Activated CD8-positive, alpha-beta memory T cell treated with anti-CD3 and anti-CD28 coated beads for 36 hours (primary cell): ENCODE measurements at regions not wholly inside any gene's neighbourhood (a gene's known extent, or its start where the extent isn't known, plus 50 kb on each side); places are given as distances from the start of the nearest gene placed in this dataset.
"Not testable (repeated sequence)": the region's sequence is repeated elsewhere in the genome, so short reads cannot be mapped to it uniquely, and the experiment has no call there.

Experiments used
- CTCF ChIA-PET: fragments of 350-600 bp; sonication (Branson Sonifier 250); formaldehyde crosslinking; loops from one replicate; lab custom pipeline; 2021; ENCODE audit warnings: antibody characterized with exemption; lab: Charles Lee
- POLR2A ChIA-PET: fragments of 350-600 bp; sonication (Branson Sonifier 250); formaldehyde crosslinking; loops from one replicate; lab custom pipeline; 2021; ENCODE audit warnings: antibody characterized with exemption; lab: Charles Lee

DNA sequence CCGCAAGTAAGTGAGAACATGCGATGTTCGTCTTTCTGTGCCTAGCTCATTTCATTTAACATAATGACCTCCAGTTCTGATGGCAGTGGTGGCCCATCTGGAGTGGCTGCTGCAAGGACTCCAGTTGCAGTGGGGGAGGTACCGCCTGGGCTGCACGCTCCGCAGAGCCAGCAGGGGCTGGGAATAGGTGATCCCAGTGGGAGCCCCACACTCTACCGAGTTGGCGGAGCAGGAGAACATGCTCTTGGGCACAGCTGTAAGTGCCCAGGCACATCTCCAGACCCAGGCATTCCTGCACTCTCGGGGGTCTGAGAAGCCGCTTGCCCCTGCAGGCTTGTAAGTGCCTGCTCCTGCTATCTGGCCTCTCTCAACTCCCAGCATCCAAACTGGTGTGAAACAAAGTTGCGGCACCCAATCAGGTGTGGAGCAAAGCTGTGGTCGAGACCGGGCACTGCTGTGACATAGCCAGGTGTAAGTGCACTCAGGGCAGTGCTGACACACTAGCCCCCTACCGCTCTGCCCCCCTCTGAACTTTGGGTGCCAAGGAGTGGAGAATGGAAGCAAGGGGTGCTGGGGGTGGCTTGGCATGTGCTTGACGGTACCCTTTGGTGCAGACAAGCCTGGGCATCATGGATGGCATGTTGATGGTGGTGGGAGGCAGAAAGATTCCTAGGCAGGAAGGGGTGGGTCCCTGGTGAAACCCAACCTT lies 130.2 kb downstream of the HTR1B start:
- POLR2A ChIA-PET, result no interaction called here

DNA sequence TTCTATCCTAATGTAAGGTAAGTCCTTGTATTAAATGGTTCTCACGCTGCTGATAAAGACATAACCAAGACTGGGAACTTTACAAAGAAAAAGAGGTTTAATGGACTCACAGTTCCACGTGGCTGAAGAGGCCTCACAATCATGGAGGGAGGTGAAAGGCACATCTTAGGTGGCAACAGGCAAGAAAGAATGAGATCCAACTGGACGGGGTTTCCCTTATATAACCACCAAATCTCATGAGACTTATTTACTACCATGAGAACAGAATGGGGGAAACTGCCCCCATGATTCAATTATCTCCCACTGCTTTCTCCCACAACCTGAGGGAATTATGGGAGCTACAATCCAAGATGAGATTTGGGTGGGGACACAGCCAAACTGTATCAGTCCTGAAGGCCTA lies 136.6 kb downstream of the HTR1B start:
- ChIA-PET CTCF (no interaction called here), POLR2A (no interaction called here)

More for the DNA sequence above, 130.2 kb downstream of the HTR1B start:
- CTCF ChIA-PET, result no interaction called here

DNA sequence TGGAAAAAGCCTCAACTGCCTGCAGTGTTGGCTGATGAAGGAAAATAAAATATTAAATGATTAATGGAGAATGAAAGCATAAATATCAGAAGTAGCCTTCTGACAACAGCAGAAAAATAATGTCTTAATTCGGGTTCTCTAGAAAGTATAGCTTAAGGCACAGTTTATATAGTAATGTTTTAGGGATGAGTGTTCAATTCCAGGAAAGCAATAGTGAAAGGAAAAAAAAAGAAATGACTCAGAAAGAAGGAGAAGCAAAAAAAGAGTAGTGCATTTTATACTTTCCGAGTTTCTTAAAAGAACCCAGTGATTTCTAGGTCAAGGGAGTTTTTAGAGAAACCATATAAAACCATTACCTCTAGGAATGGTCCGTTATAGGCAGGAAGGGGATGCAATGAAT lies 137.3 kb downstream of the HTR1B start:
- ChIA-PET POLR2A (no interaction called here), CTCF (no interaction called here)

DNA sequence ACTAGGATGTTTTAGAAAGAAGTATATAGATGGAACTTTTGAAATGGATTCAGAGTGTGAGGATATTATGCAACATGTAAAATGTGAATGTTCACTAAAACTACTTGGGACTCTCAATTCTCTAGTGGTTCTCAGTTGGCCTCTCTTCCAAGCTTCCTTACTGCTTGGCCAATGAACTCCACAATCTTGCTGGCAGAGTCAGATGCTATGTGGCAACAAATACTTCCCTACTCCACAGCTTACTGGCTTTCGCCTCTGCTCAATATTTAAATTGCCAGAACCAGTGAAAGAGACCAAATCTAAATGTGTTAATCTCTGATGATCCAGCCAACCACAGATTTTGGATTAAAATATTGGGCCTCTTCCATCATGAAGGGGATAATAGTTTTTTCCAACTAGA lies 138.4 kb downstream of the HTR1B start:
- ChIA-PET CTCF (no interaction called here), POLR2A (no interaction called here)

DNA sequence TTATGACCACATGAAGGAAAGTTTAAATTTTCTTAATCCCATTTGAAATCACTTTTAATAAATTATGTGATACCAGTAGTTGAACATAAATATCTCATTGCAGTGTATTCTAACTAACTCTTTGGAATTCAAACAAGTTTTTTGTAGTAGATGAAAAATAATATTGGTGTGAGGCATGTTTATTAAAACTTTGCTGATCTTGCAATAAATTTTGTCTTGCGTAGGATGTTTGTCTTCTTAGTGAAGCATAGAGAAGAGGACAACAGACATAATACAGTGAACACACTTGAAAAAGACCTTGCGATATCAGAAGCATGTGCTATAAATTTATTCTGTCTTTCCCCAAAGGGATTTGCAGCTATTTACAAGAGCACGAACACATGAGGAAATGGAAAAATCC lies 140.7 kb downstream of the HTR1B start:
- ChIA-PET POLR2A (no interaction called here), CTCF (no interaction called here)

DNA sequence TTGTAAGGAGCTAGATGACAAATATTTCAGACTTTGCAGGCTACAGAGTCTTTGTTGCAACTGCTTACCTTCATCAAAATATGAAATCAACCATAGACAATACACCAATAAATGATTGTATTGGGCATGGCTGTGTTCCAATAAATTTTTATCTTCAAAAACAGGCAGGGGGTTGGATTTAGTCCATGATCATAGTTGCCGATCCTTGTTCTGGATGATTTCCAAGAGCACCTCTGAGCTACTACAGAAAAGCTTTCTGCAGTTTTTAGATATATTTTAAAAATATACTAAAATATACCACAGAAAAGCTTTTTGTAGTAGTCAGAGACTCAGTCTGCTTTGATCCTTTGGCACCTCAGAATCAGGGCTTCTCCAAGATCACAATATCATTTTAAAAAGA lies 145.0 kb downstream of the HTR1B start:
- ChIA-PET CTCF (no interaction called here), POLR2A (no interaction called here)

DNA sequence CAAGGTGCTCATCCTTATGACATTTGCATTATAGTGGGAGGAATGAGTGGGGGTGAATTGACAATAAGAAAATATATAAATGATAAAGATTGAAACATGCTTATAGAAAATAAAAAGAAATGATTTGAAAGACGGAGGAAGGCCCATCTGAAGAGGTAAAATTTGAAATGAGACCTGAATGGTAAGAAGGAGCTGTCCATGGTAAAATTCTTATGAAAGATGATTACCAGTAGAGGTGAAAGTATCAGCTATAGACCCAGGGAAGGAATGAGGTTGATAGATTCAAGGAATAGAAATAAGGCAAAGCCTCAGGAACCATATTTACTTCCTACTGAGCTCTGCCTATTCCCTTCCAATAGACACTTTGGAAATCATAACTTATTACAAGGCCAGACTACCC lies 149.7 kb downstream of the HTR1B start:
- POLR2A ChIA-PET, result no interaction called here
- CTCF ChIA-PET, result no interaction called here

DNA sequence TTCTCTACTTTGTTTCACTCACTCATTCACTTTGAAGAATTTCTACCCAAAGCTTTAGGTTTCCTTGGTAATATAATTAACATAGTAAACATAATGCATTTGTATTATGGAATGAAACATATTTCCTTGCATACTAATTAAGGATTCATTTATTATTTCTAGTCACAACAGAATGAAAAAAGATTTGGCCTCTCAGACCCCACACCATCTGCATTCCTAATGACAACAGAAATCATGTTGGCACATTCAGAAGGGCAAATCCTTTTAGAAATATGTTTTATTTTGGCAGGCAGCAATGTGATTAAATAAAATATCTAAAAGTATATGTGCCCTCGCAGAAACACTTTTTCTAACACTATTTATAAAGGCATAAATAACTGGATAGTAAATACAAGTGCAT lies 163.4 kb downstream of the HTR1B start:
- ChIA-PET CTCF (no interaction called here), POLR2A (no interaction called here)

DNA sequence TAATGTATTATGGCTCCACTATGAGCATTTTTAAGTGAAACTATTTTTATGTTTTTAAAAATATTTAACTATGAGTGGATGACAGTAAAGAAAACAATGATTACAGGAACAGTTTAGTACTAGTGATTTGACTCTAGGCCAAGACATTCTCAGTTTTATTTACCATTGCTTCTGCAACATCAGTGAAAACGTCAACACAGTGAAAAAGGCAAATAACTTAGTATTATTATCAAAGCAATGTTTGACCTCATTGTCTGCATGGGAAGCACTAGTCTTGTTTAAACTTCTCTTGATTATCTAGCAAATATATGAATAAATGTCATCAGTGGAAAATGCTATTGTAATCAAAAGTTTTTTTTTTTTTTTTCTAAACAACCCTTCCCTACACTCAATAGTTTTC lies 165.0 kb downstream of the HTR1B start:
- ChIA-PET POLR2A (no interaction called here), CTCF (interaction anchor here (0.7 kb wide), 1 partner anchor 342 kb away, joined by 3 read pairs; no protein-coding TSS in a partner anchor)

DNA sequence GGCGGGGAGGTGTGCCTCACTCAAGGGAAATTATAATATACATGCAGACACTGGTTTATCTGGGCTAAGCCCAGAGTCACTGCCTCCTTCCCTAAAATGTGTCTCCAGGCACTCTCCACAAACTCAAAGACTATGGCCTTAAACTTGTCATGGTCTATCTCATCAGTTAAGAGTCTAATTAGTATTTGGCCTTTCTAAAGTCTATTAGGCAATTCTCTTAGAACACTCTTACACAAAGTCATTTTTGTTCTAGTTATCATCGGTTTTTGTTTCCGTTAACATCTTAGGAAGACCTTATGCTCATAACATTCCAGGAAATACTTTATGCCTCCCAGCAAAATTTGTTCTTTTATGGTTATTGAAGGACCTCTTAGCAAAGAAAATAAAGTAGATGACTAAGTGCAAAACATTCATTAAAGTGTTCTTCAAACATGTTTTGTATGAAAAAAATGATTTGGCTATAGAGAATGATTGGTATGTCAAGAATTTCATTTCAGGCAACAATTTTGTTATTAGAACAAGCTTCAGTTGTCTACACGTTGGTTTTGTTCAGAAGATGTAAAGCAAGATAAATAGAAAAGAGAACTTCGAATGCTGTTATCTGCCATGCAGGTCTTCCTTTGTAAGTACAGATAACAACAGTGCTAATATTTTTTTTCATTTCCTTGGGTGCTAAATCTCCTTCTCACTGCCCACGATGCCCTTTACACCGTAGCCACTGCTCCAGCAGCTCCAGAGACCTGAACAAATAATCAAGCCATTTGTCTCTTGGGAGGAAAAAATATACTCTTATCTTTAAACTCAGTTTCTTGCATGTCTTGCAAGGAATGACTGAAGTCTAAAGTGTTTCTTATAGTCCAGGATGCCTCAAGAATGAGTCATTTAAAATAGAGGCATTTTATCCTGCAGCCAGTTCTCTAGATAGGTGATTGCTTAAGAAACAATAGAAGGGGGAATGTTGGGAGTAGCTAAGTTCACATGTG lies 170.4 kb downstream of the HTR1B start:
- ChIA-PET POLR2A (no interaction called here), CTCF (no interaction called here)

DNA sequence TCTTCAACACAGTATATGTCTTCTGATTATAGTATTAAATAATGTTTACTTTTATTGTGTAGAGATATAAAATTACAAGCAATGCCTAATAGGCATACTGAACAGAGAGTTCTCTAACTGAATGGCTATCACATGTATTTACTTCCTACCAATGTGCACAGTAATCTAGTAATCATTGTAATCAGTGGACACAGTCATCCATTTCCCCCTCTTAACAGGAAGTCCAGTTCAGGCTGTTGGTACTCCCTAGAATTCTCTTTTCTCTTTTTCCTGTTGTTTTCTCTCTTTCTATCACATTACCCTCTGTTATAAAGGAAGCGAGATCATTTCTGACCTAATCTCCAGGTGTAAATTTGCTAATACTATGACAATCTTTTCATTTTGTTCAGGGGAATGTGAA lies 172.5 kb downstream of the HTR1B start:
- POLR2A ChIA-PET, result no interaction called here
- CTCF ChIA-PET, result no interaction called here

DNA sequence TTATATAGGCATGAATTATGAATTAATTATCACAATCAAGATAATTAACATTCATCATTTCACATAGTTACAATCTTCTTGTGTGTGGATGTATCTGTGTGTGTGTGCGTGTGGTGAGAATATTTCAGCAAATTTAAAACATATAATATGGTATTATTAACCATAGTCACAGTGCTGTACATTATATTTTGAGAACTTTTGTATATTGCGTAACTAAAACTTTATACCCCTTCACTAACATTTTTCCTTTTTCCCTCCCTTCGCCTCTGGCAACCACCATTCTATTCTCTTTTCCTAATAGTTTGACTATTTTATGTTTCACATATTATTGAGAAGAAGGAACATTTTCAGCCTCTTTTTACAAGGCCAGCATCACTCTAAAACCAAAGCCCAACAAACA lies 176.8 kb downstream of the HTR1B start:
- ChIA-PET POLR2A (no interaction called here), CTCF (no interaction called here)

DNA sequence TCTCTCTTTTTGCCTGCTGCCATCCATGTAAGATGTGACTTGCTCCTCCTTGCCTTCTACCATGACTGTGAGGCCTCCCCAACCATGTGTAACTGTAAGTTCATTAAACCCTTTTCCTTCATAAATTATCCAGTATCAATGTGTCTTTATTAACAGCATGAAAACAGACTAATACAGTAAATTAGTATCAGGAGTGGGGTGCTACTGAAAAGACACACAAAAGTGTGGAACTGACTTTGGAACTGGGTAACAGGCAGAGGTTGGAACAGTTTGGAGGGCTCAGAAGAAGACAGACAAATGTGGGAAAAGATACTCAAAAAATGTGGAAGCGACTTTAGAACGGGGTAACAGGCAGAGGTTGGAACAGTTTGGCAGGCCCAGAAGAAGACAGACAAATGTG lies 189.4 kb downstream of the HTR1B start:
- POLR2A ChIA-PET, result no interaction called here
- CTCF ChIA-PET, result no interaction called here

DNA sequence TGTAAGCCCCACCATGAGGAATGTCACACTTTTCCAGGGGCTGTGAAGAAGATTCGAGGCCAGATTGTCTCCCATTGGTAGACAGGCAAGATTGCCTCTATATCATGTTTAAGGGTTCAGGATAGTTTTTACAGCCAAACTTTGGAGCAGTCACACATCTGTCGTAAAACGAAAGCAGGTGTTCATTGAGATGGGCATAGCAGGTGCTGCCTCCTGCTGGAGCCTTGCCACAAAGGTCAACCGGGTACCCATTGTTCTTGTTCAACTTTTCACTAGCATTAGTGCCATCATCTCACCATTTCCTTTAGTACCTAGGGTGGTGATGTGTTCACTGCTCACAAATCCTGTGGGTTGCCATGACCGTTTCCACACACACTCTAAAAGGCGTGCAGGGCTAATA lies 198.3 kb downstream of the HTR1B start:
- CTCF ChIA-PET, result no interaction called here
- POLR2A ChIA-PET, result no interaction called here

DNA sequence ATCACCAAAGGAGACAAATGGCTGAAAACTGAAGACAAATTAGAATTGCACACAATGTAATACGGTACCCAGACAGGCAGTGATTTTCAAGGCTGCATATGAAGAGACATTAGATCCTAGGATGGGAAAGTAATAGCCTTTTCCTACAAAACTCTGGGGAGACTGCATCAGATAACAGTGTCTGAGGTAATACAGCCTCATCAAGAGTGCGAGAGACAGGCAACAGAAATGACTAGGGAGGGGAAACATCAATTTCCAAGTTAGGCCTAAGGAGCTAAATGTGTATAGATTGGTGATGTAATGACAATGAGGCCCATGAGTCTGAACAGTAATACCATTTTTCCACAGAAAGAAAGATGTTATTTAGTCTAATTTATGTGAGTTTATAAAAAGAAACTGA lies 200.3 kb downstream of the HTR1B start:
- POLR2A ChIA-PET, result no interaction called here
- CTCF ChIA-PET, result no interaction called here

DNA sequence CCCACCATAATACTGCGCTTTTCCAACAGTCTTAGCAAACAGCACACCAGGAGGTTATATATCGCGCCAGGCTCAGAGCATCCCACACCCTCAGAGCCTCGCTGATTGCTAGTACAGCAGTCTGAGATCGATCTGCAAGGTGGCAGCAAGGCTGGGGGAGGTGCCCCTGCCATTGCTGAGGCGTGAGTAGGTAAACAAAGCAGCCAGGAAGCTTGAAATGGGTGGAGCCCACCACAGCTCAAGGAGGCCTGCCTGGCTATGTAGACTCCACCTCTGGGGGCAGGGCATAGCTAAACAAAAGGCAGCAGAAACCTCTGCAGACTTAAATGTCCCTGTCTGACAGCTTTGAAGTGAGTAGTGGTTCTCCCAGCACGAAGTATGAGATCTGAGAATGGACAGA lies 211.5 kb downstream of the HTR1B start:
- CTCF ChIA-PET, POLR2A ChIA-PET: not testable (repeated sequence)

DNA sequence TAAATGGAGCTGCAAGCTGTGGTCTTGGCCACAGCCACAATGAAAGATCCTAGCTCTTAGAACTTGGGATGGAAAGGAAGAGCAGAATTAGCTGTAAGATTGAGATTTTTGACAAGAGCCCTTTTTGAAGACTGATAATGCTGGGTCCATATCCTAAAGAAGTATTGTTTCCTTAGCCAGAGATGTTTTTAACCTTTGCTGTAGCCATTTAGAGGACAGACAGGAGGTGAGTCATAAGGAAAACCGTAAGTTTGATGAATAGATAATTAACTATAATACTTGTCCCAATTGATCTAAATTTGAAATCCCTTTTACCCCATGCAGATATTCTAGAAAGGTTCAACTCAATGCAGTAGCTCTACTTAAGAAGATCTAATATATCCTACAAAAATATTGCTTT lies 213.7 kb downstream of the HTR1B start:
- CTCF ChIA-PET, result no interaction called here
- POLR2A ChIA-PET, result no interaction called here

DNA sequence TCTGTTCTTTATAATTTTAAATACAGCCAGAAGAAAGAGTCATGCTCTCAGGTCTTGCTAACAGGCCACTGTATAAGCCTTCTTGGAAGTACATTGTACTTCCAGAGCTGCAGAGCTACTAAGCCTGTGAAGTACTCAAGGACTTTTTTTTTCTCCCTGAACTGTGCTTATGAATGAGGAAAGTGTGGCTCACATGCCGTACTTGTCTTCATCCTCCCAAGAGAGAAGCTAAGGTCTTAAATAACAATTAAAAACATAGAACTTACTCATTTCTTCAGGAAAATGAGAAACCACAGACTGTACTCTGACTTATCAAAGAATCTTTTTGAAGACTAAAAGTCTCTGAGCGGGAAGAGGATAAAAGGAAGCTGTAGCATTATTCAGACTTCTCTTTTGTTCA lies 218.3 kb downstream of the HTR1B start:
- ChIA-PET POLR2A (no interaction called here), CTCF (no interaction called here)

DNA sequence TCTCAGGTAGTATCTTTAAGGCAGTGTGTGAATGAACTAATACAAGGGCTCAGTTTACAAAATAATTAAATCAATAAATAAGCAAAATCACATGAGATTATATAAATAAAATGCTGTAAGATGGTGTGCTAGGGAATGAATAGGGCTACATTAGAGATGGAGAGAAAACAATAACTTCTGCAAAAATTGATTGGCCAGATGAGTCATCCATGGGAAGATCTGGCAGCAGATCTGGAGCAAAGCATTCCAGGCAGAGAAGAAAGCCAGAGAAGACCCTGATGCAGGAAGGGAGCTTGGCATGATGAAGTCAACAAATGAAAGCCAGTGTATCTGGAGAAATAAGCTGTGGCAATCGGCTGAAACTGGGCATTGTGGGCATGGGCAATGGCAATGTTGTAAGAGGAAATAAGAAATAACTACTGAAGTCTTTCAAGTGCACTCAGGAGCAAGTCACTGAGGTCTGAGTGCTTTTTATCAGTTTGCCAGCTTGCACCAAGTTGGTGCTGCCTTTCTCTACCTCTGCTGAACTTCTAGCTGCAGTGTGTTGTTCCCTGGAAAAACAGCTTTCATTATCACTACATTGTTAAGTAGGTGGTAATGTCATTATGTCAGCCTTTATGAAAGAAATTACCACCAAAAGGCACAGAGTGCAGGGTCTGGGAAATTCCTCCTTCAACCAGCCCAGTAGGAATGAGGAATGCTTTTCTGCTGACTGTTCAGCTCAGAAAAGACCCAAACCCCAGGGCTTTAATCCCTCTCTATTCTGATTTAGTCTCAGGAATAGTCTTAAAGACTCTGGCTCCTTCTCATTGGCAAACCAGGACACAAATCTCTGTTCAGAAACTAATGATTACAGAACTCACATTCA lies 231.6 kb downstream of the HTR1B start:
- ChIA-PET CTCF (no interaction called here), POLR2A (no interaction called here)

DNA sequence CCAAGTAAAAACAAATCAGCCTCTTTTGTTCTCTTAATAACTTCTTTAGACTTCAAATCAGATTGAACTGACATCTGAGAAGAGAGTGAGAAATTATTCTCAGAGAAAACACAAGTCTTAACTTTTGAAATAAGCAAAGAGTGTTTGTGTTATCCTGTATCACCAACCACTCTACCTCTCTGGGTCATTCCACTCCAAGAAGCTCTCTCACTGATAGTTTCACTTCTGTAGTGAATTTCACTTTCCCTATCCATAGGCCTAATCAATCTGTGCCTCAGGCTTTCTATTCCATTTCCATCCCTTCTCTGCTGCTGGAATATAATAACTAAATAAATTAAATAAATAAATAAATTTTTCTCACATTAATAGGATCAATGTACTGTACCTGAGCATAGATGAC lies 235.0 kb downstream of the HTR1B start:
- CTCF ChIA-PET, result no interaction called here
- POLR2A ChIA-PET, result no interaction called here
